A673 (cell line): ENCODE measurements at regions not wholly inside any gene's neighbourhood (a gene's known extent, or its start where the extent isn't known, plus 50 kb on each side); places are given as distances from the start of the nearest gene placed in this dataset.

Experiments
- BruUV-seq: library from RNA; stranded (reverse); fragments of 400-500 nt; replicated peaks from 2 replicates; lab custom pipeline; 2021; lab: Mats Ljungman, UMichigan
- CTCF ChIA-PET: fragments of 300-600 bp; sonication (Branson Sonifier 250); formaldehyde crosslinking; loops from one replicate; lab custom pipeline; 2022; ENCODE audit warnings: antibody characterized with exemption; lab: Charles Lee
- POLR2A ChIA-PET: fragments of 300-600 bp; sonication (Branson Sonifier 250); formaldehyde crosslinking; loops from one replicate; lab custom pipeline; 2022; ENCODE audit warnings: antibody characterized with exemption; ENCODE audit not compliant: low non-redundant PET; lab: Charles Lee
- DNase-seq: peaks from one replicate; pipeline ENCODE4 v3.0.0-alpha.2; 2015; ENCODE audit warnings: low spot score
- H3K27ac ChIP-seq: fragments of 200-600 bp; sonication (generic); 2 replicates; pipeline ENCODE4 v1.5.1; 2016; ENCODE audit warnings: mixed run types, low read depth, mild to moderate bottlenecking, mixed read lengths, antibody characterized with exemption, low read length; ENCODE audit not compliant: poor library complexity, severe bottlenecking
- H3K27me3 ChIP-seq: fragments of 200-600 bp; sonication (generic); replicated peaks from 2 replicates; pipeline ENCODE4 v1.6.1; 2017; ENCODE audit warnings: mixed run types, low read depth, mild to moderate bottlenecking, mixed read lengths, antibody characterized with exemption, low read length; ENCODE audit not compliant: insufficient read depth, poor library complexity
- H3K36me3 ChIP-seq: fragments of 200-600 bp; sonication (generic); 2 replicates; pipeline ENCODE4 v1.6.1; 2016; ENCODE audit warnings: mixed run types, mild to moderate bottlenecking, mixed read lengths, antibody characterized with exemption, low read length; ENCODE audit not compliant: insufficient read depth, poor library complexity, severe bottlenecking
- H3K4me1 ChIP-seq: fragments of 200-600 bp; sonication (generic); 2 replicates; pipeline ENCODE4 v1.6.1; 2017; ENCODE audit warnings: mixed run types, mild to moderate bottlenecking, mixed read lengths, antibody characterized with exemption, low read length; ENCODE audit not compliant: insufficient read depth, poor library complexity, severe bottlenecking
- H3K4me3 ChIP-seq: fragments of 200-600 bp; sonication (generic); 2 replicates; pipeline ENCODE4 v1.5.1; 2016; ENCODE audit warnings: low read depth, mixed run types, mild to moderate bottlenecking, mixed read lengths, low read length; ENCODE audit not compliant: poor library complexity, severe bottlenecking
- H3K9me3 ChIP-seq: fragments of 200-600 bp; sonication (generic); 2 replicates; pipeline ENCODE4 v1.6.1; 2016; ENCODE audit warnings: mixed run types, low read depth, mild to moderate bottlenecking, mixed read lengths, antibody characterized with exemption, low read length; ENCODE audit not compliant: poor library complexity, severe bottlenecking
- EZH2 ChIP-seq: fragments of 200-600 bp; sonication (generic); IDR thresholded peaks from 2 replicates; pipeline ENCODE4 v1.6.1; 2017; ENCODE audit warnings: borderline replicate concordance, low read depth, mild to moderate bottlenecking, mixed read lengths, antibody characterized with exemption, low read length; ENCODE audit not compliant: poor library complexity, severe bottlenecking
- intact Hi-C: fragments of 100-400 bp; cut with micrococcal nuclease; formaldehyde crosslinking; loops from one replicate; pipeline ENCODE4 v1.10.0; 2022; ENCODE audit not compliant: unreplicated experiment
- TF ChIP-seq, protein P1 (sequence below): fragments of 300-800, 200-600 bp; sonication (generic); conservative IDR thresholded peaks from 2 replicates; pipeline ENCODE4 v1.5.1; 2017; ENCODE audit warnings: low read depth, mild to moderate bottlenecking, antibody characterized with exemption, low read length, moderate library complexity, mixed read lengths

GRCh38 chr12:60014436-60014835 lies 418.6 kb downstream of the SLC16A7 start:
- no peak for TF ChIP-seq EZH2
- TF ChIP-seq, protein P1, sequence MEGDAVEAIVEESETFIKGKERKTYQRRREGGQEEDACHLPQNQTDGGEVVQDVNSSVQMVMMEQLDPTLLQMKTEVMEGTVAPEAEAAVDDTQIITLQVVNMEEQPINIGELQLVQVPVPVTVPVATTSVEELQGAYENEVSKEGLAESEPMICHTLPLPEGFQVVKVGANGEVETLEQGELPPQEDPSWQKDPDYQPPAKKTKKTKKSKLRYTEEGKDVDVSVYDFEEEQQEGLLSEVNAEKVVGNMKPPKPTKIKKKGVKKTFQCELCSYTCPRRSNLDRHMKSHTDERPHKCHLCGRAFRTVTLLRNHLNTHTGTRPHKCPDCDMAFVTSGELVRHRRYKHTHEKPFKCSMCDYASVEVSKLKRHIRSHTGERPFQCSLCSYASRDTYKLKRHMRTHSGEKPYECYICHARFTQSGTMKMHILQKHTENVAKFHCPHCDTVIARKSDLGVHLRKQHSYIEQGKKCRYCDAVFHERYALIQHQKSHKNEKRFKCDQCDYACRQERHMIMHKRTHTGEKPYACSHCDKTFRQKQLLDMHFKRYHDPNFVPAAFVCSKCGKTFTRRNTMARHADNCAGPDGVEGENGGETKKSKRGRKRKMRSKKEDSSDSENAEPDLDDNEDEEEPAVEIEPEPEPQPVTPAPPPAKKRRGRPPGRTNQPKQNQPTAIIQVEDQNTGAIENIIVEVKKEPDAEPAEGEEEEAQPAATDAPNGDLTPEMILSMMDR = no peak
- Histone ChIP-seq H3K27me3 (no peaks in the 10 kb centered on the region), H3K4me3 (no peak overlapping the region), H3K27ac (no peak overlapping the region), H3K4me1 (no peaks in the 10 kb centered on the region), H3K36me3 (no peaks in the 10 kb centered on the region), H3K9me3 (no peaks in the 10 kb centered on the region)
- intact Hi-C loops = no loop called here
- ChIA-PET POLR2A (no interaction called here), CTCF (no interaction called here)
- BruUV-seq = no TSS peak
- no peak for DNase-seq

DNA sequence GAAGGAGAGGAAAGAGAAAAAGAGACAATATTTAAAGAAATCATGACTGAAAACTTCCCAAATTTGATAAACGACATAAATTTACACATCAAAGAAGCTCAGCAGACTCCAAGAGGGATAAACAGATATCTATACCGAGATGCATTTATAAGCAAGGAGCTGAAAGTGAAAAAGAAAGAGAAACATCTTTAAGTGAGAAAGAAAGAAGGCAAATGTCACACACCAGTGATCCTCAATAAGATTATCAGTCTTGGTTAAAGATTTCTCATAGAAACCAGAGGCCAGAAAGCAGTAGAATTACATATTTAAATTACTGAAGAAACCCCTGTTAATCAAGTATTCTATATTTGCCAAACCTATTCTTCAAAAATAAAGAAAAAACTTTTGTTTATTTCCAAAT lies 424.2 kb downstream of the SLC16A7 start:
- no peaks in the 10 kb centered on the region for H3K36me3 ChIP-seq
- TF ChIP-seq EZH2 = no peak
- TF ChIP-seq, protein P1 = no peak
- H3K9me3 ChIP-seq = no peaks in the 10 kb centered on the region
- no peak for DNase-seq
- H3K27ac ChIP-seq = no peak overlapping the region
- ChIA-PET POLR2A (no interaction called here), CTCF (no interaction called here)
- H3K4me3 ChIP-seq = no peak overlapping the region
- intact Hi-C loops = no loop called here
- BruUV-seq = no TSS peak
- H3K4me1 ChIP-seq = no peaks in the 10 kb centered on the region
- no peaks in the 10 kb centered on the region for H3K27me3 ChIP-seq

DNA sequence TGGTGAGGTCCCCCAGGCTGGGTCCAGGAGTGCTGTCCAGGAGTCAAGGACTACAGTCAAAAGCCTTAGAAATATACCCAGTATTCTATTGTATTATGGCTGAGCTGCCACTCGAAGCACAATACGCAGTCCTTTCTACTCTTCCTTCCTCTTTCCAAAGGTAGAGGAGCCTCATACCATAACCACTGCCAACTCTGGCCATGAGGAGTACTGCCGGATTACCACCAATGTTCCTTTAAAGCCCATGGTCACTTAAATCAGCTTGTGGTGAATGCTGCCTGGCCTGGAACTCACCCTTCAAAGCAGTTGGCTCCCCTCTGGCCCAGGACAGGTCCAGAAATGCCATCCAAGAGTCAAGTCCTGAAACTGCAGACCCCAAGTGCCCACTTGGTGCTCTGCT lies 425.4 kb downstream of the SLC16A7 start:
- Histone ChIP-seq H3K9me3 (no peaks in the 10 kb centered on the region), H3K36me3 (no peaks in the 10 kb centered on the region), H3K27ac (no peak overlapping the region), H3K4me1 (no peaks in the 10 kb centered on the region), H3K27me3 (no peaks in the 10 kb centered on the region), H3K4me3 (no peak overlapping the region)
- BruUV-seq = no TSS peak
- CTCF ChIA-PET = no interaction called here
- intact Hi-C loops = no loop called here
- DNase-seq = no peak
- TF ChIP-seq EZH2 = no peak
- TF ChIP-seq, protein P1 = no peak
- POLR2A ChIA-PET = no interaction called here
